ENCODE measurements at regions not wholly inside any gene's neighbourhood (a gene's known extent, or its start where the extent isn't known, plus 50 kb on each side); places are given as distances from the start of the nearest gene placed in this dataset.
"Not testable (repeated sequence)": the region's sequence is repeated elsewhere in the genome, so short reads cannot be mapped to it uniquely, and the experiment has no call there.

GRCh38 chr15:93362203-93362602 lies 273.2 kb upstream of the RGMA start:
- H3K27me3 Mint-ChIP-seq: peaks cover 4 to 25% (median 7%) of the 10 kb centered on the region in 5 donors
- no peak for DNase-seq
- POLR2A ChIA-PET: no interaction called here
- H3K4me1 Mint-ChIP-seq: no peaks in the 10 kb centered on the region
- H3K36me3 Mint-ChIP-seq: no peaks in the 10 kb centered on the region
- ATAC-seq: no peak
- H3K4me3 Mint-ChIP-seq: no peak overlapping the region
- no peak overlapping the region for H3K27ac Mint-ChIP-seq
- H3K9me3 Mint-ChIP-seq: no peaks in the 10 kb centered on the region

GRCh38 chr15:93361703-93362102 lies 272.7 kb upstream of the RGMA start:
- no peaks in the 10 kb centered on the region for H3K36me3 Mint-ChIP-seq
- H3K27ac Mint-ChIP-seq: no peak overlapping the region
- ATAC-seq (no peak), DNase-seq (no peak)
- H3K4me3 Mint-ChIP-seq: no peak overlapping the region
- POLR2A ChIA-PET: no interaction called here
- no peaks in the 10 kb centered on the region for H3K9me3 Mint-ChIP-seq
- H3K4me1 Mint-ChIP-seq: no peaks in the 10 kb centered on the region
- H3K27me3 Mint-ChIP-seq: peaks cover 4 to 25% (median 7%) of the 10 kb centered on the region in 5 donors

DNA sequence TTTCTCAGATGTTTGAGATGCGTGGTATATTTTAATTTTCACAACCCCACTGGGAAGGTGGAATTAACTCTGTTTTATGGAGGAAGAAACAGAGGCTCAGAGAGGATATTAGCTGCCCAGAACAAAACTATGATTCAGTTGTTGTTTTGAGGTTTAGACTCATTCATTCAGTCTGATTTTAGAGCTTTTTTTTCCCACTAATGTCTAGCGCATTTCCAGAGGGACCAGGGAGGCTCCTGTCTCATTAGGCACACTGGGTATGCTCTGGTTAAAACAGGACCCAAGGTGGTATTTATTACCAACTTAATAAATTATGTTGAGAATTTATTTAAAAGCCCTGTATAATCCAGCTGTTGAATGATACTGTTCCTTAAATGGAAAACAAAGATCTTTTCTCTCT lies 272.0 kb upstream of the RGMA start:
- POLR2A ChIA-PET: no interaction called here
- H3K27me3 Mint-ChIP-seq: peaks cover 1 to 21% (median 6%) of the 10 kb centered on the region in 5 donors
- H3K4me1 Mint-ChIP-seq: no peaks in the 10 kb centered on the region
- H3K36me3 Mint-ChIP-seq: no peaks in the 10 kb centered on the region
- no peak for ATAC-seq
- H3K27ac Mint-ChIP-seq: no peak overlapping the region
- H3K9me3 Mint-ChIP-seq: no peaks in the 10 kb centered on the region
- H3K4me3 Mint-ChIP-seq: no peak overlapping the region
- no peak for DNase-seq

GRCh38 chr15:93360318-93360717 lies 271.3 kb upstream of the RGMA start:
- POLR2A ChIA-PET: no interaction called here
- H3K27ac Mint-ChIP-seq: no peak overlapping the region
- DNase-seq: no peak
- H3K4me1 Mint-ChIP-seq: no peaks in the 10 kb centered on the region
- peaks cover 1 to 15% (median 3%) of the 10 kb centered on the region in 5 donors for H3K27me3 Mint-ChIP-seq
- H3K9me3 Mint-ChIP-seq: no peaks in the 10 kb centered on the region
- no peak for ATAC-seq
- no peaks in the 10 kb centered on the region for H3K36me3 Mint-ChIP-seq
- no peak overlapping the region for H3K4me3 Mint-ChIP-seq

GRCh38 chr15:93359425-93360131 lies 270.6 kb upstream of the RGMA start:
- H3K9me3 Mint-ChIP-seq: no peaks in the 10 kb centered on the region

GRCh38 chr15:93359060-93359408 lies 270.0 kb upstream of the RGMA start:
- POLR2A ChIA-PET: no interaction called here
- no peak for ATAC-seq

More at GRCh38 chr15:93359425-93360131, 270.6 kb upstream of the RGMA start:
- POLR2A ChIA-PET: no interaction called here
- Mint-ChIP-seq H3K4me1 (no peaks in the 10 kb centered on the region), H3K4me3 (no peak overlapping the region), H3K27ac (no peak overlapping the region), H3K27me3 (peaks cover 0 to 7% (median 2%) of the 10 kb centered on the region in 5 donors), H3K36me3 (no peaks in the 10 kb centered on the region)
- DNase-seq (no peak), ATAC-seq (no peak)

GRCh38 chr15:93358166-93359059 lies 269.4 kb upstream of the RGMA start:
- Mint-ChIP-seq H3K4me1 (no peaks in the 10 kb centered on the region), H3K9me3 (no peaks in the 10 kb centered on the region), H3K4me3 (no peak overlapping the region), H3K27me3 (peaks cover 0 to 4% (median 0%) of the 10 kb centered on the region in 5 donors), H3K27ac (no peak overlapping the region), H3K36me3 (no peaks in the 10 kb centered on the region)
- ATAC-seq: no peak
- DNase-seq: no peak
- POLR2A ChIA-PET: no interaction called here

More at GRCh38 chr15:93359060-93359408, 270.0 kb upstream of the RGMA start:
- no peak overlapping the region for H3K27ac Mint-ChIP-seq
- no peaks in the 10 kb centered on the region for H3K9me3 Mint-ChIP-seq
- no peak overlapping the region for H3K4me3 Mint-ChIP-seq
- H3K27me3 Mint-ChIP-seq: peaks cover 0 to 4% (median 0%) of the 10 kb centered on the region in 5 donors
- H3K4me1 Mint-ChIP-seq: no peaks in the 10 kb centered on the region
- H3K36me3 Mint-ChIP-seq: no peaks in the 10 kb centered on the region
- DNase-seq: no peak

DNA sequence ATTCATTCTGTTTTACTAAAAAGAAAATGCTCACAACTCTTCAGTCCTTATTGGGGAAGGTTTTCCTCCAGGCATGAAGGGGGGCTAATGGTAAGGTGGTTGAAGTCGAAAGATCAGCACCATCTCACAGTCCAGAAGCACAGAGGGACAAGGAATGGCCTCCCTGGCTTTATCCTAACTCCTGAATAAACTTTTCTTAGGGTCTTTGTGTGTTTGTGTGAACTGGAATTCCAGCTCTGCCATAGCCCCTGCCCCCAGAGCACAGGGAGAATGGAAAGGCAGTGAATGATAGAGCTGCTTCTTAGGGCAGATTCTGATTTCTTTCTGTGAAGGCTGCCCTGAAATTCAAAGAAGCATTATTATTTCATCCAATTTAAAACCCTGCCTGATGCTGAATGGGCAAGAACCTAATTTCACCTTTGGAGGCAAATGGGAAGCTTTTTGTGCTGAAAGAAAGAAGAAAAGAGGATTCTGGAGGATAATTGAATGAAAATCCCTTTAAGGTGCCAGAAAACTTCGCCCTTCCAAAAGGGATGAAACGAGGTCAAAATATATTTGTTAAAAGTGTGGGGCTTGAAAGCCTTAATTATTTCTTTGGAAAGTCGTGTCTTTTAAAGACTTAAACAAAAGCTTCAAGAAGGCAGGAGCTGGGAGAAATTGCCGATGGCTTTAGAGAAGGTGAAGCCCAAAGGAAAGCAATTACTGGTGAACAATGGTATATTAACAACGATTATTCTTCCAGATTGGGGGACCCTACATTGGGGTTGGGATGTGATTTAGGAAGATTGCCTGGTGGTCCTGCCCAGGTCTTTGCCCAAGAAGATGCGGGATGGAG lies 259.9 kb upstream of the RGMA start:
- DNase-seq (no peak), ATAC-seq (no peak)
- no peaks in the 10 kb centered on the region for H3K4me1 Mint-ChIP-seq
- H3K27ac Mint-ChIP-seq: no peak overlapping the region
- H3K4me3 Mint-ChIP-seq: no peak overlapping the region
- peaks cover 6 to 36% (median 14%) of the 10 kb centered on the region in 5 donors for H3K27me3 Mint-ChIP-seq
- POLR2A ChIA-PET: no interaction called here
- peaks cover 0 to 2% (median 0%) of the 10 kb centered on the region in 9 donors for H3K9me3 Mint-ChIP-seq
- no peaks in the 10 kb centered on the region for H3K36me3 Mint-ChIP-seq

GRCh38 chr15:93347986-93348385 lies 259.0 kb upstream of the RGMA start:
- Mint-ChIP-seq H3K4me3 (no peak overlapping the region), H3K9me3 (peaks cover 0 to 2% (median 0%) of the 10 kb centered on the region in 9 donors), H3K27me3 (peaks cover 6 to 36% (median 16%) of the 10 kb centered on the region in 5 donors), H3K27ac (no peak overlapping the region), H3K36me3 (no peaks in the 10 kb centered on the region), H3K4me1 (no peaks in the 10 kb centered on the region)
- POLR2A ChIA-PET: no interaction called here
- ATAC-seq (no peak), DNase-seq (no peak)

DNA sequence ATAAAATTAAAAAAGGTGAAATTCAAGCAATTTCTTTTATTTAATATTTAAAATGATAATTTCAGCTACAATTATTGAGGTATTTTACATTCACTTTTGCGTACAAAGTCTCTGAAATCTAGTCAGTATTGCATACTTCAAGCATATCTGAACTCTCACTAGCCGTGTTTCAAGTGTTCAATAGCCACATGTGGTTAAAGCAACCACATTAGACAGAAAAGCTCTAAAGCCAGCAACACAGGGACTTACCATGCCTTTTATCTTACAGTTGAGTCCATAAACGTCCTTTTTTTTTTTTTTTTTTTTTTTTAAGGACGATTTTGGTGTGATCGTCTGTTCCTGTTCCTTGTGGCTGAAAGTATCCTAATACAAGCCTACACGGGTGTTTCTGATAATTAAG lies 257.0 kb upstream of the RGMA start:
- no peaks in the 10 kb centered on the region for H3K9me3 Mint-ChIP-seq
- POLR2A ChIA-PET: no interaction called here
- no peak overlapping the region for H3K27ac Mint-ChIP-seq
- no peak overlapping the region for H3K4me3 Mint-ChIP-seq
- no peak for ATAC-seq
- no peaks in the 10 kb centered on the region for H3K36me3 Mint-ChIP-seq
- peaks cover 7 to 35% (median 20%) of the 10 kb centered on the region in 5 donors for H3K27me3 Mint-ChIP-seq
- H3K4me1 Mint-ChIP-seq: no peaks in the 10 kb centered on the region
- DNase-seq: no peak

DNA sequence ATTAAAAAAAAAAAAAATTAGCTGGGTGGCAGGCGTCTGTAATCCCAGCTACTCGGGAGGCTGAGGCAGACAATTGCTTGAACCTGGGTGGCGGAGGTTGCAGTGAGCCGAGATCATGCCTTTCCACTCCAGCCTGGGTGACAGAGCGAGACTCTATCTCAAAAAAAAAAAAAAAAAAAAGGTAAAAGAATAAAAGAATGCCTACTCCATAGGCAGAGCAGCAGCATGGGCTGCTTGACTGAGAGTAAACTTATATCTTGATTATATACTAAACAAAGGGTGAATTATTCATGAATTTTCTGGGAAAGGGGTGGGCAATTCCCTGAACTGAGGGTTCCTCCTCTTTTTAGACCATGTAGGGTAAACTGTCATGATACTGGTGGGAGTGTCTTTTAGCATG lies 254.4 kb upstream of the RGMA start:
- H3K36me3 Mint-ChIP-seq, ATAC-seq, POLR2A ChIA-PET: not testable (repeated sequence)

GRCh38 chr15:93341164-93341563 lies 252.2 kb upstream of the RGMA start:
- Mint-ChIP-seq H3K9me3 (no peaks in the 10 kb centered on the region), H3K36me3 (no peaks in the 10 kb centered on the region), H3K27me3 (peaks cover 4 to 14% (median 12%) of the 10 kb centered on the region in 5 donors), H3K27ac (no peak overlapping the region), H3K4me1 (no peaks in the 10 kb centered on the region), H3K4me3 (no peak overlapping the region)
- ATAC-seq (no peak), DNase-seq (no peak)
- POLR2A ChIA-PET: no interaction called here

More for the DNA sequence above, 254.4 kb upstream of the RGMA start:
- DNase-seq, H3K4me3 Mint-ChIP-seq, H3K4me1 Mint-ChIP-seq, H3K27ac Mint-ChIP-seq, H3K9me3 Mint-ChIP-seq: not testable (repeated sequence)
- peaks cover 9 to 18% (median 17%) of the 10 kb centered on the region in 5 donors for H3K27me3 Mint-ChIP-seq

GRCh38 chr15:93340406-93340805 lies 251.4 kb upstream of the RGMA start:
- DNase-seq: no peak
- H3K9me3 Mint-ChIP-seq: peaks cover 0 to 2% (median 0%) of the 10 kb centered on the region in 9 donors
- no peak overlapping the region for H3K27ac Mint-ChIP-seq
- POLR2A ChIA-PET: no interaction called here
- no peak overlapping the region for H3K4me3 Mint-ChIP-seq
- ATAC-seq: no peak
- no peaks in the 10 kb centered on the region for H3K36me3 Mint-ChIP-seq
- H3K4me1 Mint-ChIP-seq: no peaks in the 10 kb centered on the region
- peaks cover 4 to 22% (median 12%) of the 10 kb centered on the region in 5 donors for H3K27me3 Mint-ChIP-seq

Data from naive thymus-derived CD8-positive, alpha-beta T cell (primary cell).